ENCODE measurements at regions not wholly inside any gene's neighbourhood (a gene's known extent, or its start where the extent isn't known, plus 50 kb on each side); places are given as distances from the start of the nearest gene placed in this dataset.

- H3K4me2 ChIP-seq = no peak overlapping the region
- no peak overlapping the region for H3K4me3 ChIP-seq (ENCODE audit: low read depth in 2 of 2, low read length in 1 of 2)
- no peaks in the 10 kb centered on the region for H3K9me2 ChIP-seq
- CTCF ChIA-PET = no interaction called here
- WGBS (ENCODE audit: low lambda C conversion rate) = 7% methylated on average over 2 of the region's 2 CpGs
- H3K27ac ChIP-seq (ENCODE audit: low read depth in 2 of 2, low read length in 1 of 2) = no peak overlapping the region
- no peaks in the 10 kb centered on the region for H3K4me1 ChIP-seq (ENCODE audit: control insufficient read depth in 1 of 2, insufficient read depth in 2 of 2, low read depth in 1 of 2, low read length in 1 of 2)
- no peaks in the 10 kb centered on the region for H3F3A ChIP-seq (replicated peaks; ENCODE audit: insufficient read depth)
- H3K9me3 ChIP-seq = no peaks in the 10 kb centered on the region
- no peaks in the 10 kb centered on the region for H3K36me3 ChIP-seq (replicated peaks in 1 of 2; ENCODE audit: control insufficient read depth in 1 of 2, insufficient read depth in 2 of 2, low read length in 1 of 2)
- no peak overlapping the region for H2AFZ ChIP-seq (ENCODE audit: low read depth)
- DNase-seq = no peak
- H3K9ac ChIP-seq = no peak overlapping the region
- H4K20me1 ChIP-seq (ENCODE audit: insufficient read depth) = no peaks in the 10 kb centered on the region
- POLR2A ChIA-PET = no interaction called here
- no peaks in the 10 kb centered on the region for H3K79me2 ChIP-seq (ENCODE audit: insufficient read depth)
- H3K27me3 ChIP-seq (ENCODE audit: insufficient read depth) = no peaks in the 10 kb centered on the region
- TF ChIP-seq IRF3 (IDR thresholded peaks at IDR 0.05; ENCODE audit: low read depth, low read length) = no peak
- no peak for TF ChIP-seq ELF1 (IDR thresholded peaks at IDR 0.05)
- TF ChIP-seq RCOR1 (IDR thresholded peaks at IDR 0.05; ENCODE audit: low read length) = no peak
- TF ChIP-seq RAD21 (IDR thresholded peaks at IDR 0.05; ENCODE audit: low read length) = no peak
- TF ChIP-seq CTCF (IDR thresholded peaks at IDR 0.05) = no peak
- no peak for TF ChIP-seq TEAD4 (IDR thresholded peaks at IDR 0.05; ENCODE audit: borderline replicate concordance, insufficient read depth)
- no peak for TF ChIP-seq MXI1 (IDR thresholded peaks at IDR 0.05; ENCODE audit: low read depth, low read length)
- no peak for TF ChIP-seq MAX (IDR thresholded peaks at IDR 0.05; ENCODE audit: low read depth)
- no peak for TF ChIP-seq NRF1 (IDR thresholded peaks at IDR 0.05; ENCODE audit: low read depth, low read length)
These were observed 534.2 kb upstream of the MIS18BP1 start for GRCh38 chr14:45787167-45787566.

- TF ChIP-seq RXRA (IDR thresholded peaks at IDR 0.05; ENCODE audit: borderline replicate concordance, low read depth) (no peak), REST (IDR thresholded peaks at IDR 0.05; ENCODE audit: low read depth, low read length) (no peak), NFIC (IDR thresholded peaks at IDR 0.05; ENCODE audit: borderline replicate concordance) (no peak)
- no peak overlapping the region for H3K9ac ChIP-seq
- no peaks in the 10 kb centered on the region for H3K27me3 ChIP-seq (ENCODE audit: insufficient read depth)
These were observed 533.3 kb upstream of the MIS18BP1 start for GRCh38 chr14:45786266-45786665.

More at GRCh38 chr14:45786266-45786665, 533.3 kb upstream of the MIS18BP1 start:
- no peaks in the 10 kb centered on the region for H3K36me3 ChIP-seq (replicated peaks in 1 of 2; ENCODE audit: control insufficient read depth in 1 of 2, insufficient read depth in 2 of 2, low read length in 1 of 2)
- POLR2A ChIA-PET = no interaction called here
- no peak overlapping the region for H3K4me3 ChIP-seq (ENCODE audit: low read depth in 2 of 2, low read length in 1 of 2)
- WGBS (ENCODE audit: low lambda C conversion rate) = 0% methylated on average over 1 of the region's 1 CpG
- no peak overlapping the region for H3K4me2 ChIP-seq
- H4K20me1 ChIP-seq (ENCODE audit: insufficient read depth) = no peaks in the 10 kb centered on the region
- no peaks in the 10 kb centered on the region for H3F3A ChIP-seq (replicated peaks; ENCODE audit: insufficient read depth)
- H3K9me2 ChIP-seq = no peaks in the 10 kb centered on the region
- H3K27ac ChIP-seq (ENCODE audit: low read depth in 2 of 2, low read length in 1 of 2) = no peak overlapping the region
- H3K9me3 ChIP-seq = no peaks in the 10 kb centered on the region
- no peak for DNase-seq
- H2AFZ ChIP-seq (ENCODE audit: low read depth) = no peak overlapping the region
- CTCF ChIA-PET = no interaction called here
- no peaks in the 10 kb centered on the region for H3K79me2 ChIP-seq (ENCODE audit: insufficient read depth)
- H3K4me1 ChIP-seq (ENCODE audit: control insufficient read depth in 1 of 2, insufficient read depth in 2 of 2, low read depth in 1 of 2, low read length in 1 of 2) = no peaks in the 10 kb centered on the region
